Parathyroid adenoma (tissue), 2 donors: ENCODE measurements at regions not wholly inside any gene's neighbourhood (a gene's known extent, or its start where the extent isn't known, plus 50 kb on each side); places are given as distances from the start of the nearest gene placed in this dataset.
"Not testable (repeated sequence)": the region's sequence is repeated elsewhere in the genome, so short reads cannot be mapped to it uniquely, and the experiment has no call there.

Experiments used
- H2AFZ ChIP-seq: fragments of 300-600 bp; sonication (generic); one replicate; pipeline ENCODE4 v1.7.0; 2017; ENCODE audit warnings: antibody characterized with exemption, mild to moderate bottlenecking
- H3K27ac ChIP-seq: fragments of 300-600 bp; sonication (generic); one replicate; pipeline ENCODE4 v1.7.0; 2017
- H3K27me3 ChIP-seq: fragments of 300-600 bp; sonication (generic); one replicate; pipeline ENCODE4 v1.7.0; 2017; ENCODE audit warnings: low read length; ENCODE audit not compliant: control insufficient read depth, insufficient read depth
- H3K36me3 ChIP-seq: fragments of 300-600 bp; sonication (generic); one replicate; pipeline ENCODE4 v1.7.0; 2017; ENCODE audit warnings: low read length; ENCODE audit not compliant: control insufficient read depth, insufficient read depth
- H3K4me1 ChIP-seq: fragments of 300-600 bp; sonication (generic); one replicate; pipeline ENCODE4 v1.7.0; 2017; ENCODE audit warnings: control low read depth
- H3K4me2 ChIP-seq: fragments of 300-600 bp; sonication (generic); one replicate; pipeline ENCODE4 v1.7.0; 2017; ENCODE audit warnings: low read length
- H3K4me3 ChIP-seq: fragments of 300-600 bp; sonication (generic); one replicate; pipeline ENCODE4 v1.7.0; 2017; ENCODE audit warnings: low read depth, low read length
- H3K79me2 ChIP-seq: fragments of 300-600 bp; sonication (generic); one replicate; pipeline ENCODE4 v1.7.0; 2017; ENCODE audit warnings: control low read depth
- H3K9ac ChIP-seq: fragments of 300-600 bp; sonication (generic); one replicate; pipeline ENCODE4 v1.7.0; 2017; ENCODE audit warnings: mild to moderate bottlenecking
- H3K9me3 ChIP-seq: fragments of 300-600 bp; sonication (generic); one replicate; pipeline ENCODE4 v1.7.0; 2017; ENCODE audit warnings: low read length; ENCODE audit not compliant: control insufficient read depth
- TF ChIP-seq, protein P1 (sequence below): fragments of 300-600 bp; sonication (generic); IDR thresholded peaks from one replicate; pipeline ENCODE4 v1.7.0; 2017; ENCODE audit warnings: antibody characterized with exemption, mild to moderate bottlenecking
- donor health status: primary hyperparathyroidism.

DNA sequence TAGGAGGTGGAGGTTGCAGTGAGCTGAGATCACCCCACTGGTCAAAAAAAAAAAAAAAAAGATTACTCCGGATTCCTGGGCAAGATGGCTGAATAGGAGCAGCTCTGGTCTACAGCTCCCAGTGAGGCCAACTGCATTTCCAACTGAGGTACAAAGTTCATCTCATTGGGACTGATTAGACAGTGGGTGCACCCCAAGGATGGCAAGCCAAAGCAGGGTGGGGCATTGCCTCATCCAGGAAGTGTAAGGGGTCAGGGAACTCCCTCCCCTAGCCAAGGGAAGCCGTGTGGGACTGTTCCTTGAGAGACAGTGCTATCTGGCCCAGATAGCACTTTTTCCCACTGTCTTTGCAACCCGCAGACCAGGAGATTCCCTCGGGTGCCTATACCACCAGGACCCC lies 70.7 kb downstream of the CARTPT start:
- no peak overlapping the region for H3K4me2 ChIP-seq
- no peaks in the 10 kb centered on the region for H3K9me3 ChIP-seq
- H2AFZ ChIP-seq, result no peak overlapping the region
- H3K4me3 ChIP-seq, result no peak overlapping the region
- H3K4me1 ChIP-seq, result no peaks in the 10 kb centered on the region
- no peaks in the 10 kb centered on the region for H3K36me3 ChIP-seq
- no peak overlapping the region for H3K9ac ChIP-seq
- H3K79me2 ChIP-seq, result no peaks in the 10 kb centered on the region
- TF ChIP-seq, protein P1, sequence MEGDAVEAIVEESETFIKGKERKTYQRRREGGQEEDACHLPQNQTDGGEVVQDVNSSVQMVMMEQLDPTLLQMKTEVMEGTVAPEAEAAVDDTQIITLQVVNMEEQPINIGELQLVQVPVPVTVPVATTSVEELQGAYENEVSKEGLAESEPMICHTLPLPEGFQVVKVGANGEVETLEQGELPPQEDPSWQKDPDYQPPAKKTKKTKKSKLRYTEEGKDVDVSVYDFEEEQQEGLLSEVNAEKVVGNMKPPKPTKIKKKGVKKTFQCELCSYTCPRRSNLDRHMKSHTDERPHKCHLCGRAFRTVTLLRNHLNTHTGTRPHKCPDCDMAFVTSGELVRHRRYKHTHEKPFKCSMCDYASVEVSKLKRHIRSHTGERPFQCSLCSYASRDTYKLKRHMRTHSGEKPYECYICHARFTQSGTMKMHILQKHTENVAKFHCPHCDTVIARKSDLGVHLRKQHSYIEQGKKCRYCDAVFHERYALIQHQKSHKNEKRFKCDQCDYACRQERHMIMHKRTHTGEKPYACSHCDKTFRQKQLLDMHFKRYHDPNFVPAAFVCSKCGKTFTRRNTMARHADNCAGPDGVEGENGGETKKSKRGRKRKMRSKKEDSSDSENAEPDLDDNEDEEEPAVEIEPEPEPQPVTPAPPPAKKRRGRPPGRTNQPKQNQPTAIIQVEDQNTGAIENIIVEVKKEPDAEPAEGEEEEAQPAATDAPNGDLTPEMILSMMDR, result no peak
- H3K27ac ChIP-seq, result no peak overlapping the region
- no peaks in the 10 kb centered on the region for H3K27me3 ChIP-seq

DNA sequence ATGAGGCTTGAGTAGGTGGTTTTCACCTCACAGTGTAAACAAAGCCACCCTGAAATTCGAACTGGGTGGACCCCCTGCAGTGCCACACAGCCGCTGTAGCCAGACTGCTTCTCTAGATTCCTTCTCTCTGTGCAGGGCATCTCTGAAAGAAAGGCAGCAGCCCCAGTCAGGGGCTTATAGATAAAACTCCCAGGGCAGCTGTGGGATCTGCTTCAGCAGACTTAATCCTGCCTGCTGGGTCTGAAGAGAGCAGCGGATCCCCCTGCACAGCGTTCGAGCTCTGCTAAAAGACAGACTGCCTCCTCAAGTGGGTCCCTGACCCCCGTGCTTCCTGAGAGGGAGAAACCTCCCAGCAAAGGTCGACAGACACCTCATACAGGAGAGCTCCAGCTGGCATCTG lies 71.4 kb downstream of the CARTPT start:
- Histone ChIP-seq H3K4me3 (no peak overlapping the region), H3K9ac (no peak overlapping the region), H3K4me2 (no peak overlapping the region), H3K27ac (no peak overlapping the region), H3K9me3 (no peaks in the 10 kb centered on the region), H3K4me1 (no peaks in the 10 kb centered on the region), H3K36me3 (no peaks in the 10 kb centered on the region), H2AFZ (no peak overlapping the region), H3K79me2 (no peaks in the 10 kb centered on the region), H3K27me3 (no peaks in the 10 kb centered on the region)
- TF ChIP-seq, protein P1, result no peak

DNA sequence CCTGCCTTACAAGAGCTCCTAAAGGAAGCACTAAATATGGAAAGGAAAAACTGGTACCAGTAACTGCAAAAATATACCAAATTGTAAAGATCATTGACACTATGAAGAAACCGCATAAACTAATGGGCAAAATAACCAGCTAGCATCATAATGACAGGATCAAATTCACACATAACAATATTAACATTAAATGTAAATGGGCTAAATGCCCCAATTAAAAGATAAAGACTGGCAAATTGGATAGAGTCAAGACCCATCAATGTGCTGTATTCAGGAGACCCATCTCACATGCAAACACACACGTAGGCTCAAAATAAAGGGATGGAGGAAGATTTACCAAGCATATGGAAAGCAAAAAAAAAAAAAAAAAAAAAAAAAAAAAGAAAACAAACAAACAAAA lies 73.0 kb downstream of the CARTPT start:
- not testable (repeated sequence) for H3K4me1 ChIP-seq, H3K27me3 ChIP-seq, H3K79me2 ChIP-seq, H3K27ac ChIP-seq, H2AFZ ChIP-seq, H3K4me3 ChIP-seq, H3K36me3 ChIP-seq, H3K9me3 ChIP-seq, H3K9ac ChIP-seq, H3K4me2 ChIP-seq

DNA sequence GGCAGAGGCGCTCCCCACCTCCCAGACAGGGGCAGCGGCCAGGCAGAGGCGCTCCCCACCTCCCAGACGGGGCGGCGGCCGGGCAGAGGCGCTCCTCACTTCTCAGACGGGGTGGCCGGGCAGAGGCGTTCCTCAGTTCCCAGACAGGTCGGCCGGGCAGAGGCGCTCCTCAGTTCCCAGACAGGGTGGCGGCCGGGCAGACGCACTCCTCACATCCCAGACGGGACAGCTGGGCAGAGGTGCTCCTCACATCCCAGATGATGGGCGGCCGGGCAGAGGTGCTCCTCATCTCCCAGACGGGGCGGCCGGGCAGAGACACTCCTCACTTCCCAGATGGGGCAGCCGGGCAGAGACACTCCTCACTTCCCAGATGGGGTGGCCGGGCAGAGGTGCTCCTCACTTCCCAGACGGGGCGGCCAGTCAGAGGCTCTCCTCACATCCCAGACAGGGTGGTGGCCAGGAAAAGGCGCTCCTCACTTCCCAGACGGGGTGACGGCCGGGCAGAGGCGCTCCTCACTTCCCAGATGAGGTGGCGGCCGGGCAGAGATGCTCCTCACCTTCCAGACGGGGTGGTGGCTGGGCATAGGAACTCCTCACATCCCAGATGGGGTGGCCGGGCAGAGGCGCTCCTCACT lies 75.1 kb downstream of the CARTPT start:
- Histone ChIP-seq H3K36me3 (no peaks in the 10 kb centered on the region), H3K4me1 (no peaks in the 10 kb centered on the region), H3K9ac (no peak overlapping the region), H3K4me3 (no peak overlapping the region), H3K79me2 (no peaks in the 10 kb centered on the region), H3K4me2 (no peak overlapping the region), H3K27me3 (no peaks in the 10 kb centered on the region), H3K27ac (no peak overlapping the region), H2AFZ (no peak overlapping the region), H3K9me3 (no peaks in the 10 kb centered on the region)
- TF ChIP-seq, protein P1, result no peak

DNA sequence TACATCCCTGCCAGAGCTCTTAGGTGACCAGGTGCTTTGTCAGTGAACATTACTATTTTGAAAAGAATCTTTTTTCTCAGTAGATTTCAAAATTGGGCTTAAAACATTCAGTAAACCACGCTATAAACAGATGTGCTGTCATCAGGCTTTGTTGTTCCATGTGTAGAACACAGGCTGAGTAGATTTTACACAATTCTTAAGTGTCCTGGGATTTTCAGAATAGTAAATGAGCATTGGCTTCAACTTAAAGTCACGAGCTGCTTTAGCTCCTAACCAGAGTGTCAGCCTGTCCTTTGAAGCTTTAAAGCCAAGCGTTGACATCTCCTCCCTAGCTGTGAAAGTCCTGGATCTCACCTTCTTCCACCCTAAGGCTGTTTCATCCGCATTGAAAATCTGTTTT lies 83.6 kb downstream of the CARTPT start:
- H3K27me3 ChIP-seq, result no peaks in the 10 kb centered on the region
- no peak overlapping the region for H3K4me3 ChIP-seq
- H3K9ac ChIP-seq, result no peak overlapping the region
- no peaks in the 10 kb centered on the region for H3K4me1 ChIP-seq
- H3K79me2 ChIP-seq, result no peaks in the 10 kb centered on the region
- H3K4me2 ChIP-seq, result no peak overlapping the region
- H3K9me3 ChIP-seq, result no peaks in the 10 kb centered on the region
- H3K27ac ChIP-seq, result no peak overlapping the region
- TF ChIP-seq, protein P1, result no peak
- H3K36me3 ChIP-seq, result no peaks in the 10 kb centered on the region
- H2AFZ ChIP-seq, result no peak overlapping the region
